Activated CD8-positive, alpha-beta T cell treated with anti-CD3 and anti-CD28 coated beads, Interleukin-2, amount 10 ng/mL, durations not matched to agents 7 days and 5 days (primary cell): ENCODE measurements at regions not wholly inside any gene's neighbourhood (a gene's known extent, or its start where the extent isn't known, plus 50 kb on each side); places are given as distances from the start of the nearest gene placed in this dataset.

Experiments
- ATAC-seq: fragments of 150-1000 bp; cut with Tn5 transposase; one replicate; pipeline ENCODE4 v1.10.0; 2021; ENCODE audit warnings: moderate library complexity
- CTCF ChIA-PET: fragments of 350-600 bp; sonication (Branson Sonifier 250); formaldehyde crosslinking; loops from one replicate; lab custom pipeline; 2021; ENCODE audit warnings: antibody characterized with exemption; lab: Charles Lee
- POLR2A ChIA-PET: fragments of 350-600 bp; sonication (Branson Sonifier 250); formaldehyde crosslinking; loops from one replicate; lab custom pipeline; 2021; ENCODE audit warnings: antibody characterized with exemption; lab: Charles Lee
- DNase-seq: peaks from one replicate; pipeline ENCODE4 v3.0.0-alpha.2; 2020
- H3K27ac Mint-ChIP-seq: one replicate; pipeline ENCODE4 v1.8.0; 2021; ENCODE audit warnings: mild to moderate bottlenecking, mixed read lengths
- H3K27me3 Mint-ChIP-seq: one replicate; pipeline ENCODE4 v1.8.0; 2021; ENCODE audit warnings: low read depth, mixed read lengths
- H3K36me3 Mint-ChIP-seq: one replicate; pipeline ENCODE4 v1.8.0; 2021; ENCODE audit warnings: low read depth, mixed read lengths
- H3K4me1 Mint-ChIP-seq: one replicate; pipeline ENCODE4 v1.8.0; 2021; ENCODE audit warnings: low read depth, mixed read lengths
- H3K4me3 Mint-ChIP-seq: one replicate; pipeline ENCODE4 v1.8.0; 2021; ENCODE audit warnings: mild to moderate bottlenecking, mixed read lengths
- H3K9me3 Mint-ChIP-seq: one replicate; pipeline ENCODE4 v1.8.0; 2022; ENCODE audit warnings: mixed read lengths; ENCODE audit not compliant: insufficient read depth

DNA sequence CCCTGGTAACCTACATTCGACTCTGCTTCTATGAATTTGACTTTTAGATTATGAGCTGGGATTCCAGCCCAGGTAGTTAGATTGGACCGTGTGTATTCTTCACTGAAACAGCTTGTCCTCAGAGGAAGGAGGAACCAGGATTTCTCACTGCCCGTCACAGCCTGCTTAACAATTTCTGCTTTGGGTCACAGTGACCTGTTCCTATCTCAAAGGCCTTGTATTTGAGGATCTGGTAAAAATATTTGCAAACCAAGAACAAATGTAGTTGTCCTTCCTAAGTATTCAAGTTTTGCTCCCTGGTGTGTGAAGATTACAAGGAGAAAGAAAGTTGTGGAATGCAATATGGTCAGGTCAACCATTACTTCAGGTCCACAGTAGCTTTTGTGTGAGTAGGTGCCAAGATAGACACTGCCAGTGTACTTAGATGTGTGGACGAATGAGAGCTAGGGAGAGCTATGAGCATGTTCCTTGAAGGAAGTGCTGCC, 55.1 kb downstream of the KIF4B start:
- no peaks in the 10 kb centered on the region for H3K9me3 Mint-ChIP-seq
- no peaks in the 10 kb centered on the region for H3K27me3 Mint-ChIP-seq
- DNase-seq, result no peak
- ChIA-PET POLR2A (no interaction called here), CTCF (no interaction called here)
- ATAC-seq, result no peak
- no peak overlapping the region for H3K27ac Mint-ChIP-seq
- no peaks in the 10 kb centered on the region for H3K36me3 Mint-ChIP-seq
- no peaks in the 10 kb centered on the region for H3K4me1 Mint-ChIP-seq
- H3K4me3 Mint-ChIP-seq, result no peak overlapping the region

DNA sequence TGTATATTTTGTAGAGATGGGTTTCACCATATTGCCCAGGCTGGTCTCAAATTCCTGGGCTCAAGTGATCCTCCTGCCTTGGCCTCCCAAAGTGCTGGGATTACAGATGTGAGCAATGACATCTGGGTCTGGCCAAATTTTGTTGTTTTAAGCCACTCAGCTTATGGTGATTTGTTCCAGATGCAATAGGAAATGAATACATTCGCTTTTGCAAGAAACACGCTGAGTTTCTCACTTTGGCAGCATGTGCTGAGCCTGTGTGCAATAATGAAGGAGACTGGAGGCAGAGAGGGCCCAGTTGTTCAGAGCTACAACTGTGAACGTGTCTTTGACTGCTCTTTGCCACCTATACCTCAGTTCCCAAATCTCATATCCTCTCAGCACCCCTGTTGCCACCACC, 56.4 kb downstream of the KIF4B start:
- no peak for ATAC-seq
- Mint-ChIP-seq H3K4me1 (no peaks in the 10 kb centered on the region), H3K36me3 (no peaks in the 10 kb centered on the region), H3K27ac (no peak overlapping the region), H3K4me3 (no peak overlapping the region), H3K9me3 (no peaks in the 10 kb centered on the region), H3K27me3 (no peaks in the 10 kb centered on the region)
- POLR2A ChIA-PET, result no interaction called here
- CTCF ChIA-PET, result no interaction called here
- DNase-seq, result no peak

DNA sequence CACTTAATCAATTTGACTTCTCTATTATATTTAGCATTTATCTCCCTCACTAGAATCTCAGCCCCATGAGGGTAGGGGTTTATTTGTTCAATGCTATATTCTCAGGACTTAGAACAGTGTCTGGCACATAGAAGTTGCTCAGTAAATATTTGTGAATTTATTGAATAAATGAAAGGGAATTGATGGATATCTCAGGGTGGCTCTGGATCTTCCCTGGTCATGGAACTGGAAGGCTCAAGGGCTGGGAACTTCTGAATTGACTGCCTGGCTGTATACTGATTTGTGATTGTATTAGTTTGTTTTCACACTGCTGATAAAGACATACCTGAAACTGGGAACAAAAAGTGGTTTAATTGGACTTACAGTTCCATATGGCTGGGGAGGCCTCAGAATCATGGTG, 57.2 kb downstream of the KIF4B start:
- ATAC-seq, result no peak
- DNase-seq, result no peak
- H3K27me3 Mint-ChIP-seq, result no peaks in the 10 kb centered on the region
- H3K4me1 Mint-ChIP-seq, result no peaks in the 10 kb centered on the region
- POLR2A ChIA-PET, result no interaction called here
- H3K36me3 Mint-ChIP-seq, result no peaks in the 10 kb centered on the region
- no peak overlapping the region for H3K27ac Mint-ChIP-seq
- H3K9me3 Mint-ChIP-seq, result no peaks in the 10 kb centered on the region
- H3K4me3 Mint-ChIP-seq, result no peak overlapping the region
- CTCF ChIA-PET, result no interaction called here

GRCh38 chr5:155076379-155076778, 62.8 kb downstream of the KIF4B start:
- Mint-ChIP-seq H3K9me3 (no peaks in the 10 kb centered on the region), H3K27me3 (no peaks in the 10 kb centered on the region), H3K4me3 (no peak overlapping the region), H3K4me1 (no peaks in the 10 kb centered on the region), H3K27ac (no peak overlapping the region), H3K36me3 (no peaks in the 10 kb centered on the region)
- DNase-seq (no peak), ATAC-seq (no peak)
- POLR2A ChIA-PET, result no interaction called here
- CTCF ChIA-PET, result no interaction called here

GRCh38 chr5:155079698-155080097, 66.1 kb downstream of the KIF4B start:
- Mint-ChIP-seq H3K4me3 (no peak overlapping the region), H3K9me3 (no peaks in the 10 kb centered on the region), H3K27ac (no peak overlapping the region), H3K36me3 (no peaks in the 10 kb centered on the region), H3K27me3 (no peaks in the 10 kb centered on the region), H3K4me1 (no peaks in the 10 kb centered on the region)
- DNase-seq, result no peak
- ChIA-PET CTCF (no interaction called here), POLR2A (no interaction called here)
- no peak for ATAC-seq

DNA sequence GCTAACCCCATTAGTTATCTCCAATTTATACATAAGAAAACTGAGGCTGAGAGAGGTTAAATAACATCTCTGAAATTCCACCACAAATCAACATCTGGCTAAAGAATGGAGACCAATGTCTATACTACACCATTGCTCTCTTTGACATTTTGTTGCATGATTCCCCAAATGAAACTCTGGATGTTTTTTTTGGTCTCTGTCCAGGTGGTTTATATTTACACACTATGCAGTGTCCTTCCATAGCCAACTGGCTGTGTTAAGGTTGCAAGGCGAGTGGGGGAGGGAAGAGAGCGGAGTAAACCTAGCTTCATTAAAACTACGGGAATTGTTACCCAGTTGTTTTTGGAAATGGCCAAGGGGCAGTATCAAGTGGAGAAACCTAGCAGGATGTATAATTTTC, 67.2 kb downstream of the KIF4B start:
- no peak for ATAC-seq
- CTCF ChIA-PET, result no interaction called here
- Mint-ChIP-seq H3K27ac (no peak overlapping the region), H3K27me3 (no peaks in the 10 kb centered on the region), H3K4me3 (no peak overlapping the region), H3K9me3 (no peaks in the 10 kb centered on the region), H3K36me3 (no peaks in the 10 kb centered on the region), H3K4me1 (no peaks in the 10 kb centered on the region)
- DNase-seq, result no peak
- POLR2A ChIA-PET, result no interaction called here

DNA sequence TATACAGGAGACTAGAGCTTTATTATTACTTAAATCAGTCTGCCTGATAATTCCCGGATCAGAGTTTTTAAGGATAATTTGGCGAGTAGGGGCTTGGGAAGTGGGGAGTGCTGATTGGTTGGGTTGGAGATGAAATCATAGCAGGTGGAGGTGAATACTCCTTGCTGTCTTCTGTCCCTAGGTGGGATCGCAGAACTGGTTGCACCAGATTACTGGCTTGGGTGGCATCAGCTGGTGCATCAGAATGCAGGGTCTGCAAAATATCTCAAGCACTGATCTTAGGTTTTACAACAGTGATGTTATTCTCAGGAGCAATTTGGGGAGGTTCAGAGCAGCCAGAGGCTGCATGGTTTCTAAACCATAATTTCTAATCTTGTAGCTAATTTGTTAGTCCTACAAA, 68.1 kb downstream of the KIF4B start:
- Mint-ChIP-seq H3K27me3 (no peaks in the 10 kb centered on the region), H3K4me1 (no peaks in the 10 kb centered on the region), H3K36me3 (no peaks in the 10 kb centered on the region), H3K4me3 (no peak overlapping the region), H3K9me3 (no peaks in the 10 kb centered on the region), H3K27ac (no peak overlapping the region)
- DNase-seq, result no peak
- CTCF ChIA-PET, result no interaction called here
- ATAC-seq, result no peak
- POLR2A ChIA-PET, result no interaction called here

DNA sequence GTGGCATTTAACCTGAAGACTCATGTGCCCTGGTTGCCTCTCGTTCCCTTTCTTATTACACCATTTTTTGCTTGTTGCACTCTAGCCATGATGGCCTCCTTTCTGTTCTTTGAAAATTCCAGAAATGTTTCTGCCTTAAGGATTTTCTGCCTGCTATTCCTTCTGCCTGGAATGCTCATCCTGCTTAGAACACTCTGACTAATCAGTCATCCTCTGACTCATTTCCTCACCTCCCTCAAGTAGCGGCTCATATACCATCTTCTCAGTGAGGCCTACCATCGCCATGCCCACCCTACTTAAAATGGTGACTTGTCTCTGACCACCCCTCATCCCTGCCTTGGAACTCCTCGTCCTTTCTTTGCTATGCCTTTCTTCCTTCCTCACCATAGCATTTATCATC, 68.8 kb downstream of the KIF4B start:
- Mint-ChIP-seq H3K4me1 (no peaks in the 10 kb centered on the region), H3K27me3 (no peaks in the 10 kb centered on the region), H3K4me3 (no peak overlapping the region), H3K36me3 (no peaks in the 10 kb centered on the region), H3K27ac (no peak overlapping the region), H3K9me3 (no peaks in the 10 kb centered on the region)
- POLR2A ChIA-PET, result no interaction called here
- CTCF ChIA-PET, result no interaction called here
- DNase-seq (no peak), ATAC-seq (no peak)

GRCh38 chr5:155085282-155085989, 71.9 kb downstream of the KIF4B start:
- POLR2A ChIA-PET, result no interaction called here
- H3K27ac Mint-ChIP-seq, result no peak overlapping the region
- ATAC-seq (no peak), DNase-seq (no peak)
- H3K4me1 Mint-ChIP-seq, result no peaks in the 10 kb centered on the region
- H3K9me3 Mint-ChIP-seq, result no peaks in the 10 kb centered on the region
- H3K4me3 Mint-ChIP-seq, result no peak overlapping the region
- no peaks in the 10 kb centered on the region for H3K36me3 Mint-ChIP-seq
- no peaks in the 10 kb centered on the region for H3K27me3 Mint-ChIP-seq
- CTCF ChIA-PET, result no interaction called here

DNA sequence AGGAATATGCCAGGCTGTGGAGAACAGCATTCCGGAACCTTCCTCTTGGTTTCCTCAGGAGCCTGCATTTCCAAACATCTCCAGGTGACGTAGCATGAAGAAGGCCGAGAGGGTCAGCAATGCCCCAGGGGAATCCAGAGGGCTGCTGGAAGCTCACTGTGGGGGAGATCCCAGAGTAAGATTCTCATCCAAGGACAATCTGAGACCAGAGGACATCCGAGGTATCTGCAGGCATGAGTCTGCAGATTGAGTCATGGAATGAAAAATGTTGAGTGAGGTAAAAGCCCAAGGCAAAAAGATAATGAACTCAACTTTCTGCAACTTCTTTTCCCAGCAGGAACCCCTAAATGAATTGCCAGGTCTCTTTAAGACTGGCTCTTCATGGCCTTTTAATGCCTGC, 73.5 kb downstream of the KIF4B start:
- DNase-seq, result no peak
- H3K9me3 Mint-ChIP-seq, result no peaks in the 10 kb centered on the region
- POLR2A ChIA-PET, result no interaction called here
- H3K27me3 Mint-ChIP-seq, result peaks cover 2% of the 10 kb centered on the region
- no peak for ATAC-seq
- no peak overlapping the region for H3K27ac Mint-ChIP-seq
- CTCF ChIA-PET, result no interaction called here
- no peaks in the 10 kb centered on the region for H3K36me3 Mint-ChIP-seq
- H3K4me1 Mint-ChIP-seq, result no peaks in the 10 kb centered on the region
- no peak overlapping the region for H3K4me3 Mint-ChIP-seq

DNA sequence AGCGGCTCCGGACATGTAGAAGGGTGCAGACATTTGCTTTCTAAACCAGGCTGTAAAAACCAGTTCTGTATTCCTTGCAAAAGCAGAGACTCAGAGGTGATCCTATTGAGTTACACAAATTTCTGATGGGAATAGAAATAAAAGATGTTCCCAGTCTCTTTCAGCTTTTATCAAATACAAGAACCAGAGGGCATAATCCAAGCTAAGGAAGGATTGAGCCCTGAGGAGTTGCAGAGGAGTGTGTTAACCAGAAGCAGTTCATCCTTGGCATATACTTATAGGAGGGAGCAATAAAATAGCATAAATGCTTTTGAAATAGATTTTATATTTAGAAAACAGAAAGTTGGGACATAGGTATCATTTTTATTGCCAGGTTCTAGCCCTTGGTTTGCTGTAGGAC, 75.3 kb downstream of the KIF4B start:
- CTCF ChIA-PET, result no interaction called here
- H3K27me3 Mint-ChIP-seq, result peaks cover 6% of the 10 kb centered on the region
- no peak overlapping the region for H3K27ac Mint-ChIP-seq

DNA sequence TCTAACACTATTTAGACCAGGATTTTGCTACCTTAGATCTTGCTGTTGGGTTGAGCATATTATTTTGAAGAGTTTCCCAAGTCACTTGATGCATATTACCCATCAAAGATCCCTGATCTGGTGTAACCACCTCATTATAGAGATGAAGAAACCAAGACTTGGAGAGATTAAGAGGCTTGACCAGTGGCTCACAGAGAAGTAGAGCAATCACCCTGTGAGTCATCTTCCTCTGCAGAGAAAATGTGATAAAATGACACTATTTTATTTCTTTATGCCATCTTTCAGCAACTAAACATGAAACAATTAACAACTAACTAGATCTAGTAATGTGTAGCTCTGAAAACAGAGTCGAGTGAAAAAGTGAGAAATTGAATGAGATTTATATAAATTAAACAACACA, 76.1 kb downstream of the KIF4B start:
- Mint-ChIP-seq H3K9me3 (no peaks in the 10 kb centered on the region), H3K4me3 (no peak overlapping the region), H3K4me1 (no peaks in the 10 kb centered on the region), H3K27me3 (peaks cover 6% of the 10 kb centered on the region), H3K36me3 (no peaks in the 10 kb centered on the region), H3K27ac (no peak overlapping the region)
- no peak for DNase-seq
- ATAC-seq, result no peak
- ChIA-PET CTCF (no interaction called here), POLR2A (no interaction called here)

More for the DNA sequence above, 75.3 kb downstream of the KIF4B start:
- ATAC-seq (no peak), DNase-seq (no peak)
- Mint-ChIP-seq H3K36me3 (no peaks in the 10 kb centered on the region), H3K4me3 (no peak overlapping the region), H3K9me3 (no peaks in the 10 kb centered on the region), H3K4me1 (no peaks in the 10 kb centered on the region)
- POLR2A ChIA-PET, result no interaction called here

DNA sequence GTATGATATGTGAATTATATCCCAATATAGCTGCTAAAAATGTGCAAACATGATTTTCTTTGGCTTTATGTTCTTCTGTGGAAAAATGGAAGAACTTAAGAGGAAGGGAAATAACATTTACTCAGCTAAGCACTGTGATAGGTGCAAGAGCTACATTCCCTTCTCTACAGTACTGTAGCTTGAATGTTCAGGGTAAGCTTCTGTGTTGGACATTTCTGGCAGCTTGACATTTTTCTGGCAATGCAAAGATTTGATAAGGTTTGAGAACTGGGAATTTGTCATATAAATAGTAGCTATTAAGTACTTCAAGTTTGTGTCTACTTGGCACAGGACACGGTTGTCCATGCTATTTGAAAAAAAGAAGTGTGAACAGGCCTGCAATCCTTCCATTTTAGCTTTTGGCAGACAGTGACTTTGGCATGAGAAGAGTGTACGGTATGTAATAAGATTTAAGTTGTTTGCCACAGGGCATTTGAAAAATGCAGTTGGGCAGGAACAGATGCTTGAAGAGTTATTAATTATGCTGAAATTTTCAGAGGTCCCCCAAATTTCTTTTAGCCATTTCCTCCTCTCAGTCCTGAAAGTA, 77.6 kb downstream of the KIF4B start:
- ChIA-PET POLR2A (no interaction called here), CTCF (no interaction called here)
- Mint-ChIP-seq H3K9me3 (no peaks in the 10 kb centered on the region), H3K27me3 (peaks cover 6% of the 10 kb centered on the region), H3K4me3 (no peak overlapping the region), H3K36me3 (no peaks in the 10 kb centered on the region), H3K4me1 (no peaks in the 10 kb centered on the region), H3K27ac (no peak overlapping the region)
- no peak for DNase-seq
- ATAC-seq, result no peak
